ENCODE measurements at regions not wholly inside any gene's neighbourhood (a gene's known extent, or its start where the extent isn't known, plus 50 kb on each side); places are given as distances from the start of the nearest gene placed in this dataset.

DNA sequence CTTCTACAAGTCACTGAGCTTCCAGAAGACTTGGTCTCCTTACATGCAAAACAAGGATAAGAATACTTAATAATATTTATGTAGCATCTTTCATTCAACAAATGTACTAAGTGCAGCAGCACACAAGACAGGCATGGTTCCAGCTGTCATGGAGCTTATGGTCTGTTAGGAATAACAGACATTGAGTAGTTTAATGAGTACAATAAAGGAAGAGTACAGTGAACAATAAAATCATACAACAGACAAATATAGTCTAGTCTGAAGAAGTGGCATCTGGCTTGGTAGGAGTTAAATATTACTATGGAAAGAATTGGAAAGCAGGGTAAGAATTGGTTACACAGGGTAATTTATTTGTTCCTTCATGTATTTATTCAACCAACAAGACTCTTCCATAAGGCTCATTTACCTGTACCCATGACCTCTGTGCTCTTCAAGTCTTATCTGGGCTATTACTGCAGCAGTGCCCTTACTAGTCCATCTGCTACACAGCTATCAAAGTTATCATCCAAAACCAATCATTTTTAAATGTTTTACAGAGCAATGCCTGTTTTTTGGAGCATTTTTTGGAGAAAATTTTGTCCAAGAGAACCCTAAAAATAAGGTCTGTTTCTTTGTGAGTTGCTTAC is 101.1 kb upstream of the RPL34 start:
- TF ChIP-seq TAF1 (IDR thresholded peaks at IDR 0.05; ENCODE audit: low read depth, low read length): no peak
- TF ChIP-seq POLR2A (IDR thresholded peaks at IDR 0.05; ENCODE audit: low read depth, low read length): no peak
- no peak for TF ChIP-seq POLR2AphosphoS5 (IDR thresholded peaks at IDR 0.05; ENCODE audit: low read depth, low read length)

All from GM12891 (cell line).